NB4 (cell line): ENCODE measurements at regions not wholly inside any gene's neighbourhood (a gene's known extent, or its start where the extent isn't known, plus 50 kb on each side); places are given as distances from the start of the nearest gene placed in this dataset.

ENCODE experiments used
- DNase-seq: peaks from one replicate; pipeline ENCODE4 v3.0.0; 2010; ENCODE audit warnings: low read depth
- H3K4me3 ChIP-seq: one replicate; pipeline ENCODE4 v1.5.1; 2011; ENCODE audit warnings: mild to moderate bottlenecking, low read depth, low read length, moderate library complexity
- CTCF ChIP-seq: IDR thresholded peaks from one replicate; pipeline ENCODE4 v1.5.1; 2012; ENCODE audit warnings: low read depth, low read length
- MAX ChIP-seq: IDR thresholded peaks from 2 replicates; pipeline ENCODE4 v1.6.1; 2011; ENCODE audit warnings: low read depth, low read length
- MYC ChIP-seq: IDR thresholded peaks from 2 replicates; pipeline ENCODE4 v1.6.1; 2011; ENCODE audit warnings: low read depth, low read length
- POLR2A ChIP-seq: IDR thresholded peaks from 2 replicates; pipeline ENCODE4 v1.6.1; 2011; ENCODE audit warnings: mild to moderate bottlenecking; ENCODE audit not compliant: insufficient read length; ENCODE audit errors: extremely low read depth

GRCh38 chr4:173699841-173700475, 169.9 kb upstream of the HAND2 start:
- H3K4me3 ChIP-seq = no peak overlapping the region
- TF ChIP-seq MYC (no peak), POLR2A (no peak), CTCF (no peak), MAX (no peak)
- no peak for DNase-seq

GRCh38 chr4:173698557-173699262, 168.7 kb upstream of the HAND2 start:
- DNase-seq = no peak
- H3K4me3 ChIP-seq = no peak overlapping the region
- TF ChIP-seq MYC (no peak), POLR2A (no peak), CTCF (no peak), MAX (no peak)

DNA sequence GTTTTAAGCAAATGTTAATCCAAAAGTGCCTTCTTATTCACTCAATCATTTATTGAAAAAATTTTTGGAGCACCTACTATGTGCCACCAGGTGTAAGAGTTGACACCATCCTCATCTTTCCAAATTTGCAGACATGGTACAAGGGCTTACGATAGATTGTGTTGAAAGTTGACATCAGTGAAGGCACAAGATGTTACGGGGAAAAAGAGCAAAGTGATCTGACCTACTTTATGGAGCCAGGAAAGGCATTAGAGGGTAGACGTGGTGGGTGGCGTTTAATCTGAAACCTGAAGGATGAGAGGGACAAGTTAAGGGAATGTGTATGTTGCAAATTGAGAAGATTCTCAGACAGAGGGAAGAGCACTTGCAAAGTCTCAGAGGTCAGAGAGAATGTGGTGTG, 167.8 kb upstream of the HAND2 start:
- TF ChIP-seq CTCF (no peak), MYC (no peak), MAX (no peak), POLR2A (no peak)
- no peak overlapping the region for H3K4me3 ChIP-seq
- no peak for DNase-seq

- H3K4me3 ChIP-seq = no peak overlapping the region
- DNase-seq = no peak
- TF ChIP-seq MAX = no peak
- no peak for TF ChIP-seq CTCF
Observed at GRCh38 chr4:173696551-173696950, 166.5 kb upstream of the HAND2 start.

DNA sequence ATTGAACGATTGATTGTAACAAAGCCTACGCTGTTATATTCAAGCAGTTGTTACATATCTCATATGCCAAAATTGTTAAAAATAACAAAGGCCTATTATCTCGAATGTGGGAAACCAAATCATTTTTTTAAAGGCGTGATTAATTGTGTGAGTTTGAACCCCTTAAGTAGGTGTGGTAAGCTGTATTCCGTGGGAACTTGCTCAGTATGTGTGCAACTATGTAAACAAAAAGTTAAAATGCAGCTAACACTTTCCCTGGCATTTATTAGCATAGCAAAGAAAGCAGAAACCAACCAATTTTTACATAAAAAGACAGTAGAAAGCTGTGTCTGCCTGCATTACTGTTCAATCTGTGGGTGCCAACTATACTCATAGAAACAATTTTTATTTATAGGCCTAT, 166.0 kb upstream of the HAND2 start:
- no peak overlapping the region for H3K4me3 ChIP-seq
- DNase-seq = no peak
- TF ChIP-seq MAX (no peak), POLR2A (no peak), MYC (no peak), CTCF (no peak)
